Right kidney (tissue), 1 donor: ENCODE measurements at regions not wholly inside any gene's neighbourhood (a gene's known extent, or its start where the extent isn't known, plus 50 kb on each side); places are given as distances from the start of the nearest gene placed in this dataset.

ENCODE experiments used
- DNase-seq: peaks from one replicate; pipeline ENCODE4 v3.0.0-alpha.2; 2016

- DNase-seq: no peak
Observed at GRCh38 chr9:38312406-38312805, 80.1 kb upstream of the ALDH1B1 start.

GRCh38 chr9:38311382-38312270 is 80.9 kb upstream of the ALDH1B1 start:
- DNase-seq: peak; percentile 54

- no peak for DNase-seq
Observed at GRCh38 chr9:38309324-38310195, 82.9 kb upstream of the ALDH1B1 start.

GRCh38 chr9:38308136-38308535 is 84.4 kb upstream of the ALDH1B1 start:
- DNase-seq: no peak

- no peak for DNase-seq
Observed at GRCh38 chr9:38306899-38307298, 85.6 kb upstream of the ALDH1B1 start.

GRCh38 chr9:38305582-38305981 is 86.9 kb upstream of the ALDH1B1 start:
- DNase-seq: no peak

- DNase-seq: no peak
Observed at GRCh38 chr9:38301376-38302106, 91.0 kb upstream of the ALDH1B1 start.

GRCh38 chr9:38299856-38300255 is 92.6 kb upstream of the ALDH1B1 start:
- DNase-seq: no peak

GRCh38 chr9:38298904-38299303 is 93.6 kb upstream of the ALDH1B1 start:
- no peak for DNase-seq

GRCh38 chr9:38298503-38298902 is 94.0 kb upstream of the ALDH1B1 start:
- no peak for DNase-seq

GRCh38 chr9:38296807-38297206 is 95.7 kb upstream of the ALDH1B1 start:
- no peak for DNase-seq

- DNase-seq: no peak
Observed at GRCh38 chr9:38295764-38296163, 96.7 kb upstream of the ALDH1B1 start.

- no peak for DNase-seq
Observed at GRCh38 chr9:38294220-38294960, 98.1 kb upstream of the ALDH1B1 start.

GRCh38 chr9:38293022-38293421 is 99.5 kb upstream of the ALDH1B1 start:
- no peak for DNase-seq

- no peak for DNase-seq
Observed at GRCh38 chr9:38292480-38292879, 100.0 kb upstream of the ALDH1B1 start.

- no peak for DNase-seq
Observed at GRCh38 chr9:38289866-38290245, 102.6 kb upstream of the ALDH1B1 start.

- DNase-seq: no peak
Observed at GRCh38 chr9:38289236-38289865, 103.2 kb upstream of the ALDH1B1 start.

GRCh38 chr9:38288502-38288901 is 104.0 kb upstream of the ALDH1B1 start:
- no peak for DNase-seq

GRCh38 chr9:38287420-38287985 is 105.0 kb upstream of the ALDH1B1 start:
- no peak for DNase-seq

- DNase-seq: no peak
Observed at GRCh38 chr9:38286766-38287165, 105.7 kb upstream of the ALDH1B1 start.

- DNase-seq: no peak
Observed at GRCh38 chr9:38286357-38286756, 106.1 kb upstream of the ALDH1B1 start.
